ENCODE measurements at regions not wholly inside any gene's neighbourhood (a gene's known extent, or its start where the extent isn't known, plus 50 kb on each side); places are given as distances from the start of the nearest gene placed in this dataset.

DNA sequence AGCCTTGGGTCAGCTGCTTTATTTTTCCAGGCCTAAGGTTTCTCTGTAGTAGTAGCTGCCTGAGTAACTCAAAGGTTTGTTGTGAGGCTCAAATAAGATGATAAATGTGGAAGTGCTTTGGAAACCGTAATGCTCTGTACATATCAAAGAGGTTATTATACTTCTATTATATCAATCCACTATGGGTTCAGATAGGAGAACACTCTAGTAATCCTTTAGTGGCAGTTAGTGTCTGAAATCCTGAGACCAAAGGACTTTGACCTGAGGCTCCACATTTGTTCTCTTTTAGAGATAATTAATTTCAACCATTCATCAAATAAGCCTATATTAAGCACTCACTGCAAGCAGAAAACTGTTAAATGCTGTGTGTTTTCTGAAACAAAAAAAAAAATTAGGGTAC is 128.6 kb upstream of the BCL6 start:
- Histone ChIP-seq H3K4me3 (no peak overlapping the region), H3K36me3 (no peaks in the 10 kb centered on the region), H3K4me1 (no peaks in the 10 kb centered on the region), H3K27me3 (no peaks in the 10 kb centered on the region), H3K9me3 (no peaks in the 10 kb centered on the region), H3K27ac (no peak overlapping the region)
- TF ChIP-seq, protein P1, sequence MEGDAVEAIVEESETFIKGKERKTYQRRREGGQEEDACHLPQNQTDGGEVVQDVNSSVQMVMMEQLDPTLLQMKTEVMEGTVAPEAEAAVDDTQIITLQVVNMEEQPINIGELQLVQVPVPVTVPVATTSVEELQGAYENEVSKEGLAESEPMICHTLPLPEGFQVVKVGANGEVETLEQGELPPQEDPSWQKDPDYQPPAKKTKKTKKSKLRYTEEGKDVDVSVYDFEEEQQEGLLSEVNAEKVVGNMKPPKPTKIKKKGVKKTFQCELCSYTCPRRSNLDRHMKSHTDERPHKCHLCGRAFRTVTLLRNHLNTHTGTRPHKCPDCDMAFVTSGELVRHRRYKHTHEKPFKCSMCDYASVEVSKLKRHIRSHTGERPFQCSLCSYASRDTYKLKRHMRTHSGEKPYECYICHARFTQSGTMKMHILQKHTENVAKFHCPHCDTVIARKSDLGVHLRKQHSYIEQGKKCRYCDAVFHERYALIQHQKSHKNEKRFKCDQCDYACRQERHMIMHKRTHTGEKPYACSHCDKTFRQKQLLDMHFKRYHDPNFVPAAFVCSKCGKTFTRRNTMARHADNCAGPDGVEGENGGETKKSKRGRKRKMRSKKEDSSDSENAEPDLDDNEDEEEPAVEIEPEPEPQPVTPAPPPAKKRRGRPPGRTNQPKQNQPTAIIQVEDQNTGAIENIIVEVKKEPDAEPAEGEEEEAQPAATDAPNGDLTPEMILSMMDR (IDR thresholded peaks at IDR 0.05 in 4 of 5, conservative IDR thresholded peaks at IDR 0.05 in 1 of 5), result no peak
- TF ChIP-seq POLR2A (IDR thresholded peaks at IDR 0.05), result no peak
- in situ Hi-C loops (cut with MboI; ENCODE audit: low sequenced_read_pairs in 4 of 4) (no loop called here), intact Hi-C loops (cut with DNase I; ENCODE audit: low total_unique reads) (no loop called here)
- DNase-seq (no peak), ATAC-seq (no peak)

DNA sequence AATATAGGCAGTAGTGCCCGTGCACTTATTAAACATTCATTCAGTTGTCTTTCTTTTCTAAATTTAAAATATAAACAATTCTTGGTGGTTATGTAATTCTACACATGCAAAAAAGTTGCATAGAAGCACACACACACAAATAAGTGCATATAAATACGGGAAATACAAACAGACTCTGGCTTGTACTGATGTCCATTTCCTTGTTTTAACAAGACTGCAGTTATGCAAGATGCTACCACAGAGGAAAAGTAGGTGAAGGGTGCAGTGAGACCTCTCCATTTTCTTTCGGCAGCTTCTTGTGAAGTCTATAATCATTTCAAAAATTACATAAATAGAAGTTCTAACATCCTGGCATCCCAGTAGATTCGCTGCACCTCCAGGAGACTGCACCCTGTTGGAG is 130.6 kb upstream of the BCL6 start:
- Histone ChIP-seq H3K4me1 (no peaks in the 10 kb centered on the region), H3K27ac (no peak overlapping the region), H3K36me3 (no peaks in the 10 kb centered on the region), H3K4me3 (no peak overlapping the region), H3K9me3 (no peaks in the 10 kb centered on the region), H3K27me3 (no peaks in the 10 kb centered on the region)
- DNase-seq, result no peak
- no peak for ATAC-seq
- intact Hi-C loops (cut with DNase I; ENCODE audit: low total_unique reads), result no loop called here
- no peak for TF ChIP-seq POLR2A (IDR thresholded peaks at IDR 0.05)
- TF ChIP-seq, protein P1 (IDR thresholded peaks at IDR 0.05 in 4 of 5, conservative IDR thresholded peaks at IDR 0.05 in 1 of 5), result no peak
- in situ Hi-C loops (cut with MboI; ENCODE audit: low sequenced_read_pairs in 4 of 4), result no loop called here

DNA sequence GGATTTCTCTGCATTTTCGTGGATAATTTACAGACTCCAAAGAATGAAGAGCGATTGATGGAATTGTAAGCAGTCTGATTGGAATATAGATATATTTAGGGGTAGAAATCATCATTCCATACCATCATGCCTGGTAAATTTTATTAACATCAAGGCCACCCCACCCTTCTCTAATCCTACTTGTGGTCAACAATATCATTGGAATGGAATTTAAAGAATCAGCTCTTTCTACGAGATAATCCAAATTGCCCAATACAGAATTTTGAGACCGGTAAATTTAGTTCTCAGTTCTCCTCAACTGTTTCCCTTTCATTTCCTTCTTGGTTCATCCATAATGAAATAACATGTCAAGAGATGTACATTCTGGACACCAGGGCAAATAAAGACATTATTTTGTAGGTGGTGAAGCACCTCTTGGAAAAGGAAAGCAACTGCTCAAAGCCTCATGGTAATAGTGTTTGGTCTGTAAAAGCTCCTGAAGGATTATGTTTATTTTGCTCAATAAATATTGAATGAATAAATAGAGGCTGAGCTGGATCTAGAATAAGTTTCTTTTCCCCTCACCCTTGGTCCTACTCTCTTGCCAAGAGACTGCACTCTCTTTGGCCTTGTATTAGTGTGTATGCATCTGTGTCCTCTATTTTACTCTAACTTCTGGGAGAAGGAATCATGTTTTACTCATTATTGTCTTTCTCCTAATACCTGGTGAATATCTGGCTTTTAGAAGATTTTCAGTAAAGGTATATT is 133.7 kb upstream of the BCL6 start:
- in situ Hi-C loops (cut with MboI; ENCODE audit: low sequenced_read_pairs in 4 of 4) (no loop called here), intact Hi-C loops (cut with DNase I; ENCODE audit: low total_unique reads) (no loop called here)

DNA sequence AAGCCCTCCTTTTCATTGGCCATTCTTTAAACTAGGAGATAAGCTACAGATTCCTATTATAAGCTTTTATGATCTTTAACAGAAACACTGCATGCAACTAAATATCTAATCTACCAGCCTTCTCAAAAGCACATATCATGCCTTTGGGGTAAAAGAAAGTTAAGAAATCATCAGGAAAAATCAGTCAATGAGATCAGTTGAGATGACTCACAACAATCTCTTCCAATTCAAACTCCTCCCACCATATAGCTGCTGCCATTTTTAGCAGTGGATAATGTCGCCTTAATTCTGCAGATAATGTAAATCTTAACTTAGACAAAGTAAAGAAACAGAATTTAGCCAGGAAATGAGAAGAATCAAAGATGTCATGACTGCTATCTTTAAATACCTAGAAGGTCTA is 135.2 kb upstream of the BCL6 start:
- H3K27me3 ChIP-seq, result no peaks in the 10 kb centered on the region
- DNase-seq (no peak), ATAC-seq (no peak)
- no peaks in the 10 kb centered on the region for H3K4me1 ChIP-seq
- intact Hi-C loops (cut with DNase I; ENCODE audit: low total_unique reads), result no loop called here
- H3K9me3 ChIP-seq, result no peaks in the 10 kb centered on the region
- H3K36me3 ChIP-seq, result no peaks in the 10 kb centered on the region
- no peak overlapping the region for H3K4me3 ChIP-seq
- in situ Hi-C loops (cut with MboI; ENCODE audit: low sequenced_read_pairs in 4 of 4), result no loop called here
- TF ChIP-seq, protein P1 (IDR thresholded peaks at IDR 0.05 in 4 of 5, conservative IDR thresholded peaks at IDR 0.05 in 1 of 5), result no peak
- no peak for TF ChIP-seq POLR2A (IDR thresholded peaks at IDR 0.05)
- no peak overlapping the region for H3K27ac ChIP-seq

More for the DNA sequence above, 133.7 kb upstream of the BCL6 start:
- no peak overlapping the region for H3K4me3 ChIP-seq
- no peak for ATAC-seq
- TF ChIP-seq, protein P1 (IDR thresholded peaks at IDR 0.05 in 4 of 5, conservative IDR thresholded peaks at IDR 0.05 in 1 of 5), result no peak
- TF ChIP-seq POLR2A (IDR thresholded peaks at IDR 0.05), result no peak
- no peaks in the 10 kb centered on the region for H3K27me3 ChIP-seq
- no peaks in the 10 kb centered on the region for H3K9me3 ChIP-seq
- H3K27ac ChIP-seq, result no peak overlapping the region
- no peak for DNase-seq
- H3K4me1 ChIP-seq, result no peaks in the 10 kb centered on the region
- H3K36me3 ChIP-seq, result no peaks in the 10 kb centered on the region

DNA sequence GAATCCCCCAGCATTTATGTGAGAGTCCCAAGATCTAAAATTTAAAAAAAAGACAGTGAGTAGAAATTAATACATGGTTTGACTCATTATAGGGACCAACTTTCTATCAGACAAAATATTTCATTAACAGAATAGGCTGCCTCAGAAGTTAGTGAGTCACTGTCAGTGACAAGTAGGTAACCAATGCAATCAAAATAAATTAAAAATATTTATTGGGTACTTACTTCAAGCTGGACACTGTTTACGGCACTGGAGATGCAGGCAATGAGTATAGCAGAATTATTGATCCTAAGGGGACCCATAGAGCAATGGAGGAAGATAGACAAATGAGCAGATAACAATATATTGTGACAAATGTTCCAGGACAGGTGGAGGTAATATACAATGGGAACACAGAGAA is 135.6 kb upstream of the BCL6 start:
- ATAC-seq (no peak), DNase-seq (no peak)
- Histone ChIP-seq H3K27ac (no peak overlapping the region), H3K27me3 (no peaks in the 10 kb centered on the region), H3K36me3 (no peaks in the 10 kb centered on the region), H3K9me3 (no peaks in the 10 kb centered on the region), H3K4me3 (no peak overlapping the region), H3K4me1 (no peaks in the 10 kb centered on the region)
- TF ChIP-seq, protein P1 (IDR thresholded peaks at IDR 0.05 in 4 of 5, conservative IDR thresholded peaks at IDR 0.05 in 1 of 5), result no peak
- no peak for TF ChIP-seq POLR2A (IDR thresholded peaks at IDR 0.05)
- in situ Hi-C loops (cut with MboI; ENCODE audit: low sequenced_read_pairs in 4 of 4), result no loop called here
- intact Hi-C loops (cut with DNase I; ENCODE audit: low total_unique reads), result no loop called here

Data from gastrocnemius medialis (tissue), 4 donors.